ENCODE measurements at regions not wholly inside any gene's neighbourhood (a gene's known extent, or its start where the extent isn't known, plus 50 kb on each side); places are given as distances from the start of the nearest gene placed in this dataset.

DNA sequence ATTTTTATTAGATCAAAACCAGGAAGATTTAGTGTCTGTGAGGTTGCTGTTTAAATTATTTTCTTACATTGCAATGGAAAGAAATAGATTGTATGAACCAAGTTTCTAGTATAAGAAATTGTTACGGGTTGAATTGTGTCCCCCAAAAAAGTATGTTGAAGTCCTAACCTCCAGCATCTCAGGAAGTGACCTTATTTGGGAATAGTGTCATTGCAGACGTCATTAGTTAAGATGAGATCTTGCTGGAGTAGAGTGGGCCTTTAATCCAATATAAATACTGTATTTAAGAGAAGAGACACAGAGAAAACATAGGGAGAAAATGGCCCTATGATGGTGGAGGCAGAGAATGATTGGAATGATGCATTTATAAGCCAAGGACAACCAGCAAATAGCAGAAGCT, 188.7 kb upstream of the SAMSN1 start:
- Mint-ChIP-seq H3K4me1 (peaks cover 16 to 41% of the 10 kb centered on the region in 2 donors), H3K4me3 (no peak overlapping the region), H3K27ac (no peak overlapping the region), H3K9me3 (peaks cover 0 to 2% of the 10 kb centered on the region in 2 donors), H3K27me3 (no peaks in the 10 kb centered on the region), H3K36me3 (peaks cover 4 to 6% of the 10 kb centered on the region in 2 donors)
- ATAC-seq (replicated peaks) (no peak), DNase-seq (no peak)

- DNase-seq (peak; percentile 22), ATAC-seq (replicated peaks) (peak; percentile 86 to 90)
- Mint-ChIP-seq H3K9me3 (peaks cover 0 to 2% of the 10 kb centered on the region in 2 donors), H3K4me1 (peaks cover 16 to 35% of the 10 kb centered on the region in 2 donors), H3K4me3 (no peak overlapping the region), H3K27me3 (no peaks in the 10 kb centered on the region), H3K36me3 (peaks cover 4 to 6% of the 10 kb centered on the region in 2 donors), H3K27ac (peak overlapping the region; percentile 15)
These were observed 188.1 kb upstream of the SAMSN1 start for GRCh38 chr21:14734191-14734590.

GRCh38 chr21:14725219-14725618, 179.1 kb upstream of the SAMSN1 start:
- ATAC-seq (replicated peaks): no peak
- Mint-ChIP-seq H3K36me3 (peaks cover 3% of the 10 kb centered on the region in 2 donors), H3K9me3 (peaks cover 4 to 5% of the 10 kb centered on the region in 2 donors)

DNA sequence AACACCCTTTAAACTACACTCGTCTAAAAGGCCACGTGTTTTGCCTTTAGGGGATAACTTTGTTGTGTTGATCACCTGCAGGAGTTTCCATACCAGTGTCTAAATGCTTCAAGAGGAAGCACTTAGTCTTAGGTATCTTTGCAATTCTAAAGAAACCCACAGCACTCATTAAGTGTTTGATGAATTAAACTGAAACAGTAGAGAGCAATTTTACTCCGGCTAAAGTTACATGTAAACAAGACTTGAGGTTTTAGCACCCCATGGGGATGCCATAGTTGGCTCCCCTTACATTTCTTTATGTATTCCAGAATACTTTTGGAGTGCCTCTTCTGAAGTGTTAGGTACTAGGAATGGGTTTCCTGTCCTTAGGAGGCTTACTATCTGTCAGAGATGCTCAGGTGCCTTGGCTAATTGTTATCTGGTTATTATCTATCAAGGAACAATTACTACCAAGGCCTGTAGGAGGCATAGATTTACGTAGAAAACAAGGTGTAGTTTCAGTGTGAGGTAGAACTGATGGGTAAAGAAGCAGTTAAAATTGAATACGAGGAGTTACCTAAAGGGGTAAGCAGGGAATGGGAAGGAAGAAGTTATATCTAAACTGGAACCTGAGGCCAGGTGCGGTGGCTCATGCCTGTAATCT, 176.8 kb upstream of the SAMSN1 start:
- Mint-ChIP-seq H3K27ac (no peak overlapping the region), H3K4me1 (peaks cover 6 to 26% of the 10 kb centered on the region in 2 donors), H3K9me3 (peaks cover 4 to 6% of the 10 kb centered on the region in 2 donors), H3K36me3 (peaks cover 3% of the 10 kb centered on the region in 2 donors), H3K27me3 (no peaks in the 10 kb centered on the region), H3K4me3 (no peak overlapping the region)
- ATAC-seq (replicated peaks) (peak; percentile 67 to 94), DNase-seq (no peak)

More at GRCh38 chr21:14725219-14725618, 179.1 kb upstream of the SAMSN1 start:
- no peak for DNase-seq
- Mint-ChIP-seq H3K27ac (no peak overlapping the region), H3K4me1 (peaks cover 6 to 22% of the 10 kb centered on the region in 2 donors), H3K4me3 (no peak overlapping the region), H3K27me3 (no peaks in the 10 kb centered on the region)

- ATAC-seq (replicated peaks) (no peak), DNase-seq (no peak)
- Mint-ChIP-seq H3K4me1 (peaks cover 6 to 22% of the 10 kb centered on the region in 2 donors), H3K36me3 (peaks cover 6 to 7% of the 10 kb centered on the region in 2 donors), H3K27ac (no peak overlapping the region), H3K27me3 (no peaks in the 10 kb centered on the region), H3K4me3 (no peak overlapping the region), H3K9me3 (peaks cover 4 to 10% of the 10 kb centered on the region in 2 donors)
These were observed 174.1 kb upstream of the SAMSN1 start for GRCh38 chr21:14720237-14720636.

- Mint-ChIP-seq H3K4me3 (no peak overlapping the region), H3K36me3 (peaks cover 6 to 7% of the 10 kb centered on the region in 2 donors), H3K9me3 (peaks cover 4 to 11% of the 10 kb centered on the region in 2 donors), H3K4me1 (peaks cover 6 to 22% of the 10 kb centered on the region in 2 donors), H3K27ac (no peak overlapping the region), H3K27me3 (no peaks in the 10 kb centered on the region)
- ATAC-seq (replicated peaks) (no peak), DNase-seq (no peak)
These were observed 172.8 kb upstream of the SAMSN1 start for GRCh38 chr21:14718951-14719350.

- Mint-ChIP-seq H3K27ac (no peak overlapping the region), H3K4me3 (peak overlapping the region in 1 of 2 donors; percentile 20), H3K36me3 (peaks cover 3 to 8% of the 10 kb centered on the region in 2 donors), H3K4me1 (peaks cover 2 to 16% of the 10 kb centered on the region in 2 donors), H3K27me3 (no peaks in the 10 kb centered on the region), H3K9me3 (peaks cover 5 to 10% of the 10 kb centered on the region in 2 donors)
- ATAC-seq (replicated peaks) (no peak), DNase-seq (no peak)
These were observed 170.8 kb upstream of the SAMSN1 start for GRCh38 chr21:14716761-14717396.

DNA sequence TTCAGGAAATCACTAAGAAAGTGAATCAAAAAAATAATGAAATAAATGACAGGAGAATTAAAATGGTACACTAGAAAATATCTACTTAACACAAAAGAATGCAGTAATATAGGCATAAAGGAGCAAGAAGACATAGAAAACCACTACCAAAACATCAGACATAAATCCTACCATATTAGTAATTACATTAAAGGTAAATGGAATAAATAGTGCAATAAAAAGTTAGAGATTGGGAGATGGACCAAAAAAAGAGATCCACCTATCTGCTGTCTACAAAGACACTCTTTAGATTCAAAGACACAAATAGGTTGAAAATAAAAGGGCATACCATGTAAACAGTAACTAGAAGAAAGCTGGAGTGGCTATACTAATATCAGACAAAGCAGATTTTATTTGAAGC, 167.0 kb upstream of the SAMSN1 start:
- Mint-ChIP-seq H3K4me3 (no peak overlapping the region), H3K4me1 (peaks cover 2 to 14% of the 10 kb centered on the region in 2 donors), H3K9me3 (peaks cover 13 to 16% of the 10 kb centered on the region in 2 donors), H3K36me3 (peaks cover 6 to 15% of the 10 kb centered on the region in 2 donors), H3K27ac (no peak overlapping the region), H3K27me3 (no peaks in the 10 kb centered on the region)
- ATAC-seq (replicated peaks) (no peak), DNase-seq (no peak)

DNA sequence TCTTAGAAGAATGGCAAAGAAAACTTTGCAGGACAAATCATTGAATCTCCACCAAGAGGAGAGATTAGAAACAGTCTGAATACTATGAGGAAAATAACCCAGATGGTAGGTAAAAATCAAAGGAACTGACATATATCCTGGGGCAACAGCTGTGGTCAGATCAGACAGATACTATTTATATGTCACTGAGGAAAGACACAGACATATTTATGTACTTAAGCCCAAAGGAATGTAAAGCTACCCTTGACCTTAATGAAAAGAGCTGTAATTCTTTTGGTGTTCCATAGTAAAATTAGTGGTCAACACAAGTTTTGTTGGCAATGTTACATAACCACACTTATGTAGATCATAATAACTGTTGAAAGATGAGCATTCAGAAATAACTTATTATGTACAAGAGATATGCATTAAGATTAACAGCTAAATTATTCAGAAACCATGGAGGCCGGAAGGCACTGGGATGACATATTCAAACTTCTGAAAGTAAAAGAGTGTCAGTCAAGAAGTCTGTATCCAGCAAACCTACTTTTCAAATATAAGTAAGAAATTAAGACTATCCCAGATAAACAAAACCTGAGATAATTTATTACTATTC, 166.1 kb upstream of the SAMSN1 start:
- Mint-ChIP-seq H3K27me3 (no peaks in the 10 kb centered on the region), H3K36me3 (peaks cover 6 to 20% of the 10 kb centered on the region in 2 donors), H3K4me1 (peaks cover 0 to 5% of the 10 kb centered on the region in 2 donors), H3K4me3 (no peak overlapping the region), H3K9me3 (peaks cover 13% of the 10 kb centered on the region in 2 donors), H3K27ac (no peak overlapping the region)
- no peak for DNase-seq
- ATAC-seq (replicated peaks): no peak

DNA sequence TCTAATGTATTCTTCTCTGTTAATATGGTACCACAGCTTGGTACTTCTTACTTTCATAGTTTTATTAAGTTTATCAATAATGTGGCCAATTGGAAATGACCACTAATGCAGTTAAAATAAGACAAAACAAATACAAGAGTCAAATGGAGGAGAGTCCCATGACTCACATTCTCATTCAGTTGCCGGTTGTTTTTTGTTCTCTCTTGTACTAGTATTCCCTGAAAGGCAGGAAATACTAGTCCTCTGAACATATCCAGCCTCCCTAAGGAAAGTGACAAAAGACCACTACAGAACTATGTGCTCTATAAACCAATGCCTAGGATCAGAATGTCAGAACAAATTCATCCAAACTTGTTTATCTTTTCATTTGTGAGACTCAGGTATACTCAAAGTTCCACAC, 165.2 kb upstream of the SAMSN1 start:
- ATAC-seq (replicated peaks) (no peak), DNase-seq (no peak)
- no peak overlapping the region for H3K27ac Mint-ChIP-seq
- peaks cover 11 to 13% of the 10 kb centered on the region in 2 donors for H3K9me3 Mint-ChIP-seq
- no peaks in the 10 kb centered on the region for H3K4me1 Mint-ChIP-seq
- H3K4me3 Mint-ChIP-seq: no peak overlapping the region
- H3K36me3 Mint-ChIP-seq: peaks cover 3 to 20% of the 10 kb centered on the region in 2 donors
- no peaks in the 10 kb centered on the region for H3K27me3 Mint-ChIP-seq

GRCh38 chr21:14707511-14708020, 161.5 kb upstream of the SAMSN1 start:
- peaks cover 3 to 16% of the 10 kb centered on the region in 2 donors for H3K36me3 Mint-ChIP-seq
- DNase-seq (no peak), ATAC-seq (replicated peaks) (no peak)
- no peaks in the 10 kb centered on the region for H3K4me1 Mint-ChIP-seq
- H3K27ac Mint-ChIP-seq: no peak overlapping the region
- peaks cover 9 to 10% of the 10 kb centered on the region in 2 donors for H3K9me3 Mint-ChIP-seq
- no peaks in the 10 kb centered on the region for H3K27me3 Mint-ChIP-seq
- no peak overlapping the region for H3K4me3 Mint-ChIP-seq

GRCh38 chr21:14706712-14707510, 160.8 kb upstream of the SAMSN1 start:
- H3K36me3 Mint-ChIP-seq: peaks cover 3 to 12% of the 10 kb centered on the region in 2 donors
- H3K4me1 Mint-ChIP-seq: no peaks in the 10 kb centered on the region
- H3K4me3 Mint-ChIP-seq: no peak overlapping the region
- DNase-seq (no peak), ATAC-seq (replicated peaks) (no peak)
- peaks cover 8% of the 10 kb centered on the region in 2 donors for H3K9me3 Mint-ChIP-seq
- no peak overlapping the region for H3K27ac Mint-ChIP-seq
- H3K27me3 Mint-ChIP-seq: no peaks in the 10 kb centered on the region

- Mint-ChIP-seq H3K27me3 (no peaks in the 10 kb centered on the region), H3K36me3 (peaks cover 10 to 11% of the 10 kb centered on the region in 2 donors), H3K9me3 (peaks cover 8 to 9% of the 10 kb centered on the region in 2 donors), H3K27ac (peak overlapping the region; percentile 60), H3K4me1 (peaks cover 14 to 32% of the 10 kb centered on the region in 2 donors), H3K4me3 (no peak overlapping the region)
- ATAC-seq (replicated peaks) (peak; percentile 49 to 53), DNase-seq (no peak)
These were observed 153.6 kb upstream of the SAMSN1 start for GRCh38 chr21:14699433-14700407.
